Left ventricle myocardium inferior (tissue), 1 donor: ENCODE measurements at regions not wholly inside any gene's neighbourhood (a gene's known extent, or its start where the extent isn't known, plus 50 kb on each side); places are given as distances from the start of the nearest gene placed in this dataset.

Experiments used
- DNase-seq: peaks from one replicate; pipeline ENCODE4 v3.0.0-alpha.2; 2020
- H3K27ac ChIP-seq: fragments of 200-600 bp; replicated peaks from 2 replicates; pipeline ENCODE4 v1.8.0; 2021
- H3K27me3 ChIP-seq: fragments of 200-600 bp; 2 replicates; pipeline ENCODE4 v1.8.0; 2021; ENCODE audit warnings: low read depth
- H3K36me3 ChIP-seq: fragments of 200-600 bp; 2 replicates; pipeline ENCODE4 v1.8.0; 2021
- H3K4me1 ChIP-seq: fragments of 200-600 bp; 2 replicates; pipeline ENCODE4 v1.8.0; 2021
- H3K4me3 ChIP-seq: fragments of 200-600 bp; 2 replicates; pipeline ENCODE4 v1.8.0; 2021; ENCODE audit warnings: mild to moderate bottlenecking, moderate library complexity
- H3K9me3 ChIP-seq: fragments of 200-600 bp; replicated peaks from 2 replicates; pipeline ENCODE4 v1.8.0; 2021
- CTCF ChIP-seq: fragments of 200-600 bp; IDR thresholded peaks from 2 replicates; pipeline ENCODE4 v1.8.0; 2021; ENCODE audit warnings: antibody characterized with exemption, mild to moderate bottlenecking, borderline replicate concordance
- intact Hi-C: fragments of 100-400 bp; cut with micrococcal nuclease; formaldehyde crosslinking; loops from one replicate; pipeline ENCODE4 v1.11.0; 2022
- donor health status: DM: no; HTN: yes; CAD: no; lungs with severe emphysema.

GRCh38 chr13:48806522-48806921 lies 152.8 kb downstream of the CYSLTR2 start:
- H3K36me3 ChIP-seq, result no peaks in the 10 kb centered on the region
- intact Hi-C loops, result no loop called here
- H3K27ac ChIP-seq, result no peak overlapping the region
- no peak overlapping the region for H3K4me3 ChIP-seq
- TF ChIP-seq CTCF, result no peak
- no peak for DNase-seq
- no peaks in the 10 kb centered on the region for H3K4me1 ChIP-seq
- no peaks in the 10 kb centered on the region for H3K27me3 ChIP-seq
- H3K9me3 ChIP-seq, result no peaks in the 10 kb centered on the region

- Histone ChIP-seq H3K4me3 (no peak overlapping the region), H3K36me3 (no peaks in the 10 kb centered on the region), H3K27ac (no peak overlapping the region), H3K4me1 (no peaks in the 10 kb centered on the region), H3K27me3 (no peaks in the 10 kb centered on the region), H3K9me3 (no peaks in the 10 kb centered on the region)
- intact Hi-C loops, result no loop called here
- DNase-seq, result no peak
- TF ChIP-seq CTCF, result no peak
Measured at GRCh38 chr13:48808683-48809082, 155.0 kb downstream of the CYSLTR2 start.

GRCh38 chr13:48810013-48810412 lies 156.3 kb downstream of the CYSLTR2 start:
- Histone ChIP-seq H3K9me3 (no peaks in the 10 kb centered on the region), H3K4me3 (no peak overlapping the region), H3K36me3 (no peaks in the 10 kb centered on the region), H3K27me3 (no peaks in the 10 kb centered on the region), H3K27ac (no peak overlapping the region), H3K4me1 (no peaks in the 10 kb centered on the region)
- DNase-seq, result no peak
- no peak for TF ChIP-seq CTCF
- intact Hi-C loops, result no loop called here

GRCh38 chr13:48813518-48813917 lies 159.8 kb downstream of the CYSLTR2 start:
- no peak for DNase-seq
- no peak overlapping the region for H3K4me3 ChIP-seq
- intact Hi-C loops, result no loop called here
- H3K27me3 ChIP-seq, result no peaks in the 10 kb centered on the region
- no peak overlapping the region for H3K27ac ChIP-seq
- no peaks in the 10 kb centered on the region for H3K4me1 ChIP-seq
- no peaks in the 10 kb centered on the region for H3K36me3 ChIP-seq
- H3K9me3 ChIP-seq, result no peaks in the 10 kb centered on the region
- no peak for TF ChIP-seq CTCF

- H3K36me3 ChIP-seq, result no peaks in the 10 kb centered on the region
- no peak for TF ChIP-seq CTCF
- H3K27ac ChIP-seq, result no peak overlapping the region
- H3K4me3 ChIP-seq, result no peak overlapping the region
- no peak for DNase-seq
- intact Hi-C loops, result no loop called here
- no peaks in the 10 kb centered on the region for H3K9me3 ChIP-seq
- no peaks in the 10 kb centered on the region for H3K27me3 ChIP-seq
- H3K4me1 ChIP-seq, result no peaks in the 10 kb centered on the region
Measured at GRCh38 chr13:48816700-48817099, 159.0 kb upstream of the FNDC3A start.
